ENCODE measurements at regions not wholly inside any gene's neighbourhood (a gene's known extent, or its start where the extent isn't known, plus 50 kb on each side); places are given as distances from the start of the nearest gene placed in this dataset.

- Histone ChIP-seq H3K18ac (ENCODE audit: insufficient read length, low read depth, low read length) (no peak overlapping the region), H4K8ac (replicated peaks; ENCODE audit: insufficient read length, low read depth, low read length) (no peak overlapping the region), H2BK20ac (ENCODE audit: low read depth, low read length, poor library complexity, severe bottlenecking) (no peak overlapping the region), H4K20me1 (ENCODE audit: control insufficient read depth, insufficient read depth, insufficient read length) (no peaks in the 10 kb centered on the region), H3K79me1 (ENCODE audit: insufficient read depth, low read depth, low read length, poor library complexity, severe bottlenecking) (no peaks in the 10 kb centered on the region), H3K23ac (ENCODE audit: insufficient read length, low read depth, low read length) (no peak overlapping the region), H2AFZ (ENCODE audit: low read length) (no peak overlapping the region), H3K4ac (ENCODE audit: low read depth, low read length) (no peak overlapping the region), H3K27me3 (ENCODE audit: insufficient read depth, low read length) (no peaks in the 10 kb centered on the region), H3K9me3 (ENCODE audit: control insufficient read depth, low read depth, low read length) (no peaks in the 10 kb centered on the region), H3K27ac (ENCODE audit: insufficient read length, low read depth, low read length) (no peak overlapping the region), H3T11ph (ENCODE audit: low read length) (no peak overlapping the region), H4K91ac (ENCODE audit: insufficient read length, low read depth, low read length) (no peak overlapping the region), H4K5ac (ENCODE audit: insufficient read length, low read depth, low read length) (no peak overlapping the region), H3K56ac (ENCODE audit: insufficient read length, low read depth, low read length) (no peak overlapping the region), H3K4me1 (ENCODE audit: insufficient read depth, low read length) (no peaks in the 10 kb centered on the region), H3K9ac (ENCODE audit: extremely low read depth, insufficient read length, low read length) (no peak overlapping the region), H2BK5ac (ENCODE audit: insufficient read length, low read length) (no peak overlapping the region), H2BK120ac (ENCODE audit: low read depth, low read length, poor library complexity, severe bottlenecking) (no peak overlapping the region), H2AK5ac (ENCODE audit: insufficient read length, low read length) (no peak overlapping the region), H2BK15ac (ENCODE audit: low read depth, low read length) (no peak overlapping the region), H3K23me2 (ENCODE audit: insufficient read length, low read depth, low read length, poor library complexity, severe bottlenecking) (no peaks in the 10 kb centered on the region), H3K14ac (ENCODE audit: insufficient read depth, low read length) (no peak overlapping the region), H2BK12ac (ENCODE audit: insufficient read length, low read depth, low read length) (no peak overlapping the region), H3K79me2 (ENCODE audit: insufficient read depth, low read length) (no peaks in the 10 kb centered on the region), H3K4me2 (ENCODE audit: insufficient read depth, insufficient read length, low read length) (no peak overlapping the region)
- Mint-ChIP-seq H3K27ac (peak overlapping the region in 1 of 3 experiments; percentile 52; a peak in 1 of 7 replicates), H3K9me3 (no peaks in the 10 kb centered on the region; a peak in 1 of 5 replicates), H3K27me3 (ENCODE audit: low read depth) (no peaks in the 10 kb centered on the region), H3K36me3 (ENCODE audit: insufficient read depth in 1 of 3, low read depth in 3 of 3) (no peaks in the 10 kb centered on the region), H3K4me1 (no peaks in the 10 kb centered on the region), H3K4me3 (no peak overlapping the region)
- no peak for TF ChIP-seq CTCF (conservative IDR thresholded peaks at IDR 0.05)
- DNase-seq = no peak
- WGBS (ENCODE audit: extremely low coverage, insufficient read length, low lambda C conversion rate) = no CpG with 5 or more reads among the region's 2 CpGs
Observed at GRCh38 chr13:61738236-61738750, 322.6 kb upstream of the PCDH20 start.
